Skin epidermis (tissue), 12 donors: ENCODE measurements at regions not wholly inside any gene's neighbourhood (a gene's known extent, or its start where the extent isn't known, plus 50 kb on each side); places are given as distances from the start of the nearest gene placed in this dataset.
"Not testable (repeated sequence)": the region's sequence is repeated elsewhere in the genome, so short reads cannot be mapped to it uniquely, and the experiment has no call there.

Source experiments
- H3K27ac ChIP-seq, 21 experiments: fragments of 200-600 bp; sonication (generic) in 11 of 21; one replicate each; pipeline ENCODE4 v1.5.0; 2020; ENCODE audit warnings: mild to moderate bottlenecking in 3 of 21, inconsistent platforms in 2 of 21, moderate library complexity in 2 of 21
- H3K4me3 ChIP-seq, 7 experiments: fragments of 200-600 bp; sonication (generic) in 2 of 7; one replicate each; pipeline ENCODE4 v1.5.0; 2020; ENCODE audit warnings: inconsistent platforms in 2 of 7, mild to moderate bottlenecking in 2 of 7, moderate library complexity in 1 of 7

DNA sequence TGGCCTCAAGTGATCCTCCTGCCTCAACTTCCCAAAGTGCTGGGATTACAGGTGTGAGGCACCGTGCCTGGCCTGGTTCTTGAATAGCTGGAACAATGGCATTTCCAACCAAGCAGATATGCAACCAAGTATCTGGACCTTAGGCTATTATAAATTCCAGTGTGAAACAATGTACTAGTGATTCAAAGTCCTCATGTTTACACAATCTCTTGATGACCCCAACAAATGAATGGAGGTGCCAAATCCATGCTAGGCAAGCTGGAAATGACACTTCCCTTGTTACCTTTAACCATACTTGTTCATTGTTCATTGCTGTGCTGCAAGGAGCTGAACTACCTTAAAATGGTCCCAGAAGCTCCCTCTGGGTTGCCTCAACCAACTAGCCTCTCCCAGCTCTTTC is 282.2 kb upstream of the KLF14 start:
- H3K27ac ChIP-seq = peak overlapping the region in 2 of 21 experiments; percentile 12 to 16
- H3K4me3 ChIP-seq = no peak overlapping the region

DNA sequence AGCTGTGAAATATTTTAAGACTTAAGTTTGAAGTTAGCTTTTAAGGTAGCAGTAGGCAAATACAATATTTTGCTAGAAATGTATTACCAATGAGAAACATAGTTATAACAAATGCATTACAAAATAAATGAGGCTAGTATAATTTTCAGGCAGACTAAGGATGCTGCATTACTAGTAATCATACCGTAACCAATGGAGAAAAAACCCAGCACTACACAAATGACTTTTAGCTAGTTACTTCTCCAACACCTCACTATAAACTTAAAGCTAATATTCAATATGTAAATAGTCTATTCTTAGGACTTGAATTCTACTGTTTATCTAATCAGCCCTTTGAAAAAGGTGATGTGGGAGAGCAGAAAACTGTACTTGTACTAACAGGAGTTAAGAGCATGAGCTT is 285.3 kb upstream of the KLF14 start:
- Histone ChIP-seq H3K27ac (no peak overlapping the region), H3K4me3 (no peak overlapping the region)

DNA sequence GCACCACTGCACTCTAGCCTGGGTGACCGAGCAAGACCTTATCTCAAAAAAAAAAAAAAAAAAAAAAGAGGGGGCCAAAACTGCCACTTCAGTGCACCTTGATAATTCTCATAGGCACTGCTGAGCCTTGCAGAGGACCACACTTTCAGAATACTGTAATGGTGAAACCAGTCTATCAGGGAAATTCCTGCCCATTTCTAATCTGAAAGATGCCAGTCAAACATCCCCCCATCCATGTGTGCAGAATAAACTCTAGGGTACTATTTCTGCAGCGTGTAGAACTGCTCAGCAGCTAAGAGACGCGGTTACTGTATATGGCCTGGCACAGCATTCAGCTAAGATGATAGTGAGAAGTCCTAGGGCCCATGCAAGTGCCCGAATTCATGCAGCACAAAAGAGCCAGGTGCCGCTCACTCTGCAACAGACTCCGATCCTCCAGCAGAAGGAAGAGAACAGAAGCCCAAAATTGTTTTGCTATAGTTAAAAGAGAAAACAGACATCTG is 286.8 kb upstream of the KLF14 start:
- Histone ChIP-seq H3K4me3 (no peak overlapping the region), H3K27ac (no peak overlapping the region)

DNA sequence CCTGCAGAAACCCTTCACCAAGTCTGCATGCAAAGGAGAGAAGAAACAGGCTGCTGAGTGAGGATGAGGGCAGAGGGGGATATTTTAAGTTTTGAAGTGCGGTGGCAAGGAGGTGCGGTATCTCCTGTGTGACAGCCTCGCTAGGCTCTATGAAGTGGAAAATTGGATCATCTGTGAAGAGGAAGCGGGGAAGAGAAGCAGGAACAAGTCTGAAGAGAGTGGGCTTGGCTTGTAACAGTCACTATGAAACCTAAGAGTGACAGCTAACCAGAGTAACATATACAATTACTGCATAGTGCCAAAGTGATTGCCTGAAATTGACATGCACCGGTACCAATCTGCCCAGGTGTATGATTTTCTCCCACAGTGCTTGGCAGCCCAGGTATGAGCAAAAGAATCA is 287.5 kb upstream of the KLF14 start:
- Histone ChIP-seq H3K27ac (peak overlapping the region in 2 of 21 experiments; percentile 14 to 21), H3K4me3 (no peak overlapping the region)

DNA sequence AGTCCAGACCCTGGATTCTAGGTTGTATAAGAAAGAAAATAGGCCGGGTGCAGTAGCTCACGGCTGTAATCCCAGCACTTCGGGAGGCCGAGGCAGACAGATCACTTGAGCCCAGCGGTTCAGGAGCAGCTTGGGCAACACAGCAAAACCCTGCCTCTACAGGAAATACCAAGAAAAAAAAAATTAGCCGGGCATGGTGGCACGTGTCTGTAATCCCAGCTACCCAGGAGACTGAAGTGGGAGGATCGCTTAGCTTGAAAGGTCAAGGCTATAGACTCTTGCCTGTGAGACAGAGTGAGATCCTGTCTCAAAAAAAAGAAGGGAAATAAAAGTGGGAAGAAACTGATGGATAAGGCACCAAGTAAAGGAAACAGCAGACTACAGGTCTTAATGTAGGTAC is 287.9 kb upstream of the KLF14 start:
- Histone ChIP-seq H3K27ac (peak overlapping the region in 2 of 21 experiments; percentile 12 to 21), H3K4me3 (no peak overlapping the region)

DNA sequence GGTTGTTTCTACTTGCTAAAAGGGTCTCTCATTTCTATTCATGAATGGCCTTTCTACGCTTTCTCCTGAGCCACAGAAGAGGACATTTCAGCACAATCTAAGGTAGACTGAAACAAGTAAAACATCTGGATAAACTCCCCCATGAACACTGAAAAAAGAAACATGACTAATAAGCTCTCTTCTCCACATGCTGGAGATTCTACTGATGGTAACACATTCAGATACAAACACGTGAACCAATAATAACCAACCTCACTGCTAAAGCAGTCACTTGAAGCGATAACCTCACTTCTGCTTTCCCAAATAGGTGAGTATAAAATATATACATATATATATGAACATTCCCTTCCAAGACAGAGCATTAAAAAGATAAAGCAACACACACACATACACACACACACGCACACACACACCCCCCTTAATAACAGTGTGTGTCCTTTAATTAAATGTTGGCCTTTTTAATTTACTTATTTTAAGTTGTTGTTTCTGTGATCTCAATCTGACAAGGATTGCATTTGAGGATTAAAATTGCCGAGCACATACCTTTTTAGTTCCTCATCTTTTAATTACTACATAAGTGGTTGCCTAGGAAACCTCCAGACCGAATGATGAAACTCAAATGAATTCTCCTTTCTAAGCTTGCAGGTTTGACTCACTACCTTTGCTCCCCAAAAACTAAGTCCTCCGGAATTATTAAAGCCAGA is 292.4 kb upstream of the KLF14 start:
- peak overlapping the region in 2 of 21 experiments; percentile 57 to 69 for H3K27ac ChIP-seq
- H3K4me3 ChIP-seq = no peak overlapping the region

DNA sequence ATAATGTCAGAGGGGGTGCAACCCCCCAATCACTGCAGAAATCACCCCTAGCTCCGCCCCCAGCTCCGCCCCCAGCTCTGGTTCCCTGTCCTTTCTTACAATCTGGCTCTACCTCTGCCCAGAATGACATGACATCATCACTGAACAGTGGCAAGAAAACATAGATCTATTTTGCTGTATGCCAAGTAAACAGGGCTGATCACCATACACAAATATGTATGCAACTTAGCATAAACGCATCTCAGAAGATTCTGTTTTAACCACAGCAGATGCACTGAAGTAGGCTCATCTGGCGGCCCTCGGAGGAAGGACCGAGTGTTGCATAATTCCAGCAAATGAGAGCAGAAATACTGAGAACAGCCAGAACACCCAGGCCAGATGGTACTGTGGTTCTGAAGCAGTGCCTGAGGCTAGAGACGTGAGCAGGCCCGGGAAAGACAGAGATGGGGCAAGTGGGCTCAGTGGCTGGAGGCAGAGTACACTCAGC is 293.3 kb upstream of the KLF14 start:
- Histone ChIP-seq H3K27ac (peak overlapping the region in 14 of 21 experiments; percentile 2 to 69 (median 28)), H3K4me3 (no peak overlapping the region)

DNA sequence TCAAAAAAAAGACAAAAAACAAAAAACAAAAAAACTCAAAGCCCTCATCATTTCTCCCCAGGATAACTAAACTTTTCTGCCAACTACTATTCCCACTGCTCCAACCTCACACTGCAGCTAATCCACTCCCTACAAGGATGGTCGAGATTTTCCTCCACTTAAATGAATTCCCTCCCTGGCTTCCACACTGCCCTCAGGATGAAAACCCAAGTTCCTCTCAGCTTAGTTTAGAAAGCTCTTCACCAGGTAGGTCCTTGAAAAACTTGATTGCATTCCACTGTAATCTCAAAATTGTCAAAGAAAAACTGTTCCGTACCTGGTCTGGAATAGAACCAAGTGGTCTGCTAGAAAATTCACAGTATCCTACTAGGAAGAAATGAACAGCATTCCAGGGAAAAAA is 294.3 kb upstream of the KLF14 start:
- Histone ChIP-seq H3K4me3 (no peak overlapping the region), H3K27ac (peak overlapping the region in 8 of 21 experiments; percentile 2 to 57 (median 25))

DNA sequence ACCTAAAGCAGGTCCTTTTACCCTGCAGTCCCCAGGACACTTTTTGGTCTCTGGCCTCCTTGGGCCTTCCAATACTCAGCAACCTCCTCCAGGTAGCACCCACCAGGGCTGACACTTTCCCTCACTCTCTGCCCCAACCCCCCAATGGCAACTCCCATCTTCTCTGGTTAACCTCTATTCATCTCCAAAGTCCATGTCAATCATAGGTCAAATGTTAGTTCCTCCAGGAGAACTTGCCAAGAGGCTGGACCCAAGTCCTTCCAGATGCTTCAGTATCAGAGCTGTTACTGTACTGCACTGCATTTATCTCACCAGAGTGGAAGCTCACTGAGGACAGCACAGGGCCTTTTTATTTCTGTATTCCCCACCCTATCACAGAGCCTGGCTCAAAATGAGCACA is 295.0 kb upstream of the KLF14 start:
- Histone ChIP-seq H3K4me3 (no peak overlapping the region), H3K27ac (no peak overlapping the region)

DNA sequence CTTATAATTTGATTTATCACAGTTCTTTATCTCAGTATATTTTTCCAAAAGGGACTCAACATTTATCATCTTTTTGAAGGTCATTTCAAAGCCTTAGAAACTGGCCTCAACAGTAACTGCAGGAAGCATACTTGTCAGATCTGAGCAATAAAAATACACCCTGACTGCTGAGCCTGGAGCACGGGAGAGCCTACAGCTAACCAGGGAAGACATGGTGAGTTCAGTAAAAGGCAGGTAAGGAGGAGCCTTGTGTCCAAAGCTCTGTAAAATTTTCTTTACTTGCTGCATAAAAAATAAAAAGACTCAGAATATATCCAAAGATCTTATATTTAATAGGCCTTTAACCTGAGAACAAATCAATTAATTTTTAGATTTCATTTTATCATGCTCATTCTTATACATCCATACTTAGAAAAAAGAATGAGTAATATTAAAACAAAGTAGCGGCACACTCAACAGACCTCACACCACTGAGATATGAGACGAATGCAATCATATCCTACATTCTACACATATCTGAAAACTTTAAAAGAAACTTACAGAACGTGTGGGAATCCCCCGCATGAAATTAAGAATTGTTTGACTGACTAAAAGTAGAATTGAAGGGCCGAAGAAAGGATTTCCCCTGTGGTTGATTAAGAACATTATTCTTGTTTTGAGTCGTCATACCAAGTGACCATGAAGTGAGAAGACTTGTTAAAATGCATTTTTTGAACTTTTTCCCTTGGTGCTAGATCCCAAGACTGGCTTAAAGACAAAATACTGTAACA is 296.4 kb upstream of the MKLN1 start:
- Histone ChIP-seq H3K27ac (peak overlapping the region in 2 of 21 experiments; percentile 33 to 44), H3K4me3 (no peak overlapping the region)

DNA sequence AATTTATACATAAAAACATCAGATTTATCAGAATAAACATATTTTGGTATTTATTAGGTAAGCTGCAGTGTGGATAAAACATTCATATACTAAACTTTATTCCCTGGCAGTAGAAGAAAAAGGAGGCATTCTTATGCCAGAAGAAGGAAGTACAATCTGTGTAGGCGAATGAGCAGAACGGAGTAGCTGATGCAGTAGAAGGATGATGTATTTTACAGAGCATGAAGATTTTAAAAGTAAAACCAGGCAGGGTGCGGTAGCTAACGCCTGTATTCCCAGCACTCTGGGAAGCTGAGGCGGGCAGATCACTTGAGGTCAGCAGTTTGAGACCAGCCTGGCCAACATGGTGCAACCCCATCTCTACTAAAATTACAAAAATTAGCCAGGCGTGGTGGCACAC is 294.9 kb upstream of the MKLN1 start:
- H3K27ac ChIP-seq = peak overlapping the region in 1 of 21 experiments; percentile 14
- no peak overlapping the region for H3K4me3 ChIP-seq

DNA sequence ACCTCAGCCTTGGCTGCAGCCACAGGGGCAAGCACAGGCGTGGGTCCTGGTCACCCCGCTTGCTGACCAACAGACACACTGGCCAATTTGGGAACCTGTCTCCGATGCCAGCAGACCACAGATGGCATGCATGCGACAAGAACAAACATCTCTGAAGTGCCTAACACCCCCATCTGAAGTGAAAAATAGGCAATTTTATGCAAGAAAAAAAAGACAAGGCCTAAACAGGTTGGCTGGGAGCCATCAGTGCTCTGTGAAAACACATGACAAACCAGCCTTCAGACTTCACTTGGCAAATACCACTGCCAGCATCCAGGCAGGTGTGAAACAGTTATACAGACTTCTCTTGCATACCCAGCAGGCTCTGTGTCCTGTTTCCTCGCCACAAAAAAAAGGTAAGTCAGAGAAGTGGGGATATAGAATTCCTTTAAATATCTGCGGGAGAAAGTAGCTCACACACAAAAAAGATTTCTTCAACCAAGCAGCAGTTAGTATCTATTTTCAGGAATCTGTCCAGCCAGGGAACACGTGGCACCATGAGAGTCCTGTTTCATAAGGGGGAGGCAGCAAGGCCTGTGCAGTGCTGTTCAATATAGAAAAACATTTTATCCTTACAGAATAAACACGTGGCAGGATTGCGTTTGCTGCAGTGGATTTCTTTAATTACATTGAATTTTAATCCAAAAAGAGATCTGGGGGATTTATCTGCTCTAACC is 293.4 kb upstream of the MKLN1 start:
- no peak overlapping the region for H3K4me3 ChIP-seq
- peak overlapping the region in 1 of 21 experiments; percentile 19 for H3K27ac ChIP-seq

DNA sequence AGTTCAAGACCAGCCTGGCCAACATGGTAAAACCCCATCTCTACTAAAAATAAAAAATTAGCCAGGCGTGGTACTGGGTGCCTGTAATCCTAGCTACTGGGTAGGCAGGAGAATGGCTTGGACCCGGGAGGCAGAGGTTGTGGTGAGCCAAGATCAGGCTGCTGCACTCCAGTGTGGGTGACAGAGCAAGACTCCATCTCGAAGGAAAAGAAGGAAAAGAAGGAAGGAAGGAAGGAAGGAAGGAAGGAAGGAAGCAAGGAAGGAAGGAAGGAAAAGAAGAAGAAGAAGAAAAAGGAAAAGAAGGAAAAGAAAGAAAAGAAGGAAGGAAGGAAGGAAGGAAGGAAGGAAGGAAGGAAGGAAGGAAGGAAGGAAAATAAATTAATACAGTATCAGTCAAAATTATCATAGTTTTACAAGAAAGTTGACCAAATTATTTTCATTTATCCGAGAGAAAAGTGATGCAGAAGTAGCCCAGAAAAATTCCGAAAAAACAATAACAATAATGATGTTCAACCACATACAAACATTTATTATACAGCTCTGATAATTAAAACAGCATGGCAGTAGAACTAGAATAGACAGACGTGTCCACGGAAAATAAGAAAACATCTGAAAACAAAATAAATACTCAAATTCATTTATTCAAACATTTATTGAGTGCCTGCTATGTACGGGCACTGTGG is 292.4 kb upstream of the MKLN1 start:
- no peak overlapping the region for H3K4me3 ChIP-seq

DNA sequence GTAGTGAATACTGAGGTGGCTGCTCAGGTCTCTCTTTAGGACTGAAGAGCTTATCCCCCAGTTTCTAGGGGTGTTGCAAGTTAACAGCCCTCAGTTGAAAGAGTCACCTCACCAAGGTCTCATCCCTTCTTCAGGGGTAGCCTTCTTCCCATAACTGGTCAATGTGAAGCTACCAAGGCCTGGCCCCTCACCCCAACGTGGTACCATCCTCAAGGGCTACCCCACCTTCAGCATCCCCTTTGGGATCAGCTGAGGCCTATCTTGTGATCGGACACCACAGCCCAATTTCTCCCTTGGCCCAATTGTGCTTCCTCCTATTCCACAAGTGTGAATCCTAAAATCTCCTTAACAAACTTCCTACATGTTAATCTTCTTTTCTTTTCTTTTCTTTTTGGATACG is 289.5 kb upstream of the MKLN1 start:
- H3K4me3 ChIP-seq = no peak overlapping the region
- peak overlapping the region in 6 of 21 experiments; percentile 1 to 58 (median 44) for H3K27ac ChIP-seq

More for the DNA sequence above, 292.4 kb upstream of the MKLN1 start:
- no peak overlapping the region for H3K27ac ChIP-seq

DNA sequence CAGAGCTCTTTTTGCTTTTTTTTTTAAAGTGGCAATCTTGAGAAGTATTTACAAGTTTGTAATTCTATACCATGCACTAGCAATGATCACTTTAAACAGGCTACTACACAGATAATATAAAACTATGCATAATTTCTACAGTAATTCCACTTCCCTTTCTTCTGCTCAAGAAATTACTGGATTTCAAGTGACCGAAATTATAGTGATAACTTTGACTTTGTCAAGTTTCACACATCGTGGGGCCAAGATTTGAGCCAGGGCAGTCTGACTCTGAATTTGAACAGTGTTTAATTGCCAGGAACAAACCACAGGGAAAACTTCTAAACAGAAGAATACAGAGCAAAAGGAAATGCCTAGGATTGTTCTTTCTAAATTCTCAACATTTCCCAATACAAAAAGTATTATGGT is 288.3 kb upstream of the MKLN1 start:
- Histone ChIP-seq H3K4me3 (no peak overlapping the region), H3K27ac (peak overlapping the region in 9 of 21 experiments; percentile 1 to 60 (median 49))

DNA sequence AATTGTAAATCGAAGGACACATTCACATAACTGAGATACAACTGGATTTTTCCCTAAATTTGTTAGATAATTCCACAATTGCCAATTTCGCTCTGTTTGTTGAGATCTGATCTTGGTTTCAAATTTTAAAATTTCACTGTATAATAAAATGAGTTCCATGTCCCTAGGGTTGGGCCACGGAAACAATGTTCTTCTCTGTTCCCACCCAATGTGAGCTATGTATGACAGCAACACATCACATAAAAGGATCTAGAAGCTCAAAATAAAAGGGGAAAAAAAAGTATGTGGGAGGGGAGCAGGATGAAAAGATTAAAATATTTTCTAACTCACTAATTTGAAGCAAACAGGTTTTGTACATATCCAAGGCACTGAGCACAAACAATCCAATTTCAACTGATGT is 287.8 kb upstream of the MKLN1 start:
- no peak overlapping the region for H3K4me3 ChIP-seq
- H3K27ac ChIP-seq = peak overlapping the region in 10 of 21 experiments; percentile 1 to 60 (median 29)

DNA sequence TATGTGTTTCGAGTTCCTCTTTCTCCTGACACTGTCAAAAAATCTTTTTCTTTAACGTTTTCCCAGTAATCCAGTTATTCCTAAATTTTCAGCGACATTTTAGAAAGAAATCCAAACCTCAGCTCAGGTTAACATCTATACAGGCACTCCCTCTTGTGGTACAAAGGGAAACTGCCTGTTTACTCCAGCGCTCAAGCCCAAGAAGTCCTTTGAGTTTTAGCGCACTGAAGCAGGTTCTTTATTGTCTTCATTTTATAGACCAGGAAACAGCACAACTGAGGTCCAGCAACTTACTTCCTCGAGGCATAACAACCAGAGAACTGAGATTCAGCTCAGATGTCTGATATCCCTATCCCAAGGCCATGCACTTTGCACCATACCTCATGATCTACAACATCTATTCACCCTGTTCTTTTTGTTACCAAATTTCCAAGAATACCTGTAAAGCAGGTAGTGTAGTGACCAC is 287.2 kb upstream of the MKLN1 start:
- H3K4me3 ChIP-seq = no peak overlapping the region
- H3K27ac ChIP-seq = peak overlapping the region in 8 of 21 experiments; percentile 26 to 60 (median 48)

DNA sequence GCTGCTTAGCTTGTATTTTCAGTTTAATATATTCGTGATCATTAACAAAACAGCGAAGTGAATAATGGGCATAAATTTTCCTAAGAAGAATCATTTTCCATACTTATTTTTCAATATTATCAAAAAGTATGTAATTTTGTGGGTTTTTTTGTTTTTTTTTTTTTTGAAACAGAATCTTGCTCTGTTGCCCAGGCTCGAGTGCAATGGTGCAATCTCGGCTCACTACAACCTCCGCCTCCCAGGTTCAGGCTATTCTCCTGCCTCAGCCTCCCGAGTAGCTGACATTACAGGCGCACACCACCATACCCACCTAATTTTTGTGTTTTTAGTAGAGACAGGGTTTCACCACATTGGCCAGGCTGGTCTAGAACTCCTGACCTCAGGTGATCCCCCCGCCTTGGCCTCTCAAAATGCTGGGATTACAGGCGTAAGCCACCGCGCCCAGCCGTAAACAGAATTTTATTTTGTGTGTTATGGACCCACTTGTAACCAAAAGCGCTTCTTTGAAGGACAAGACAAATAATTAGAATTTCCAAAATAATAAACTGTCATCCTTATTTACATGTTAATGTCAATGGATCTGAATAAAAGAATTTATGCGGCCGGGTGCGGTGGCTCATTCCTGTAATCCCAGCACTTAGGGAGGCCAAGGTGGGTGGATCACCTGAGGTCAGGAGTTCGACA is 286.5 kb upstream of the MKLN1 start:
- not testable (repeated sequence) for H3K4me3 ChIP-seq
- peak overlapping the region in 1 of 21 experiments; percentile 58 for H3K27ac ChIP-seq
